GM21528 (cell line): ENCODE measurements at regions not wholly inside any gene's neighbourhood (a gene's known extent, or its start where the extent isn't known, plus 50 kb on each side); places are given as distances from the start of the nearest gene placed in this dataset.

Experiments
- ATAC-seq: cut with Tn5 transposase; IDR thresholded peaks from one replicate; pipeline ENCODE4 v1.9.1; 2021; ENCODE audit warnings: mild to moderate bottlenecking, moderate library complexity; ENCODE audit not compliant: unreplicated experiment, low FRiP score

DNA sequence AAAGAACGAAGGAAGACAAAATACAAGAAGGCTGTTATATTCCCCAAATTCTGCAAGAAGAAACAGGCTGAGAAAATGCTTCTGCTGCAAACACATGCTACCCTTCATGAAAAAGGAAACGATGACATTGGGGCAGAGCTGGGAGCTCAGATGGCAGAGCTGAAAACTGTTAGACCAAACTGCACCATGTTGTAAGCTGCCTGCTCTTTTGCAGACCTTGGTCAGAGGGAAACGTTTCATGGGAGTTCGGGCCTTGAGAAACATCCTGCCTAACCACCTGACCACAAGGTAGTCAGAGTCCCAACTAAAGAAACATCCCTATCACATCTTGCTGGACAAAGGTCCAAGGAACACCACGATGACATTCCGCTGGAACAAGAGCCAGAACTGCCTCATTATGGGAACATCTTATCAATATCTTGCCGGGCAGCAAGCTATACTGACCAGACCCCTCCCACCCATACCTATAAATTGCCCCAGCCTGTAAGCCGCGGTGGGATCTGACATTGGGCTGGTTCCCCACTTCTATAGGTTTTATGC, 110.7 kb upstream of the CTSC start:
- ATAC-seq, result no peak

DNA sequence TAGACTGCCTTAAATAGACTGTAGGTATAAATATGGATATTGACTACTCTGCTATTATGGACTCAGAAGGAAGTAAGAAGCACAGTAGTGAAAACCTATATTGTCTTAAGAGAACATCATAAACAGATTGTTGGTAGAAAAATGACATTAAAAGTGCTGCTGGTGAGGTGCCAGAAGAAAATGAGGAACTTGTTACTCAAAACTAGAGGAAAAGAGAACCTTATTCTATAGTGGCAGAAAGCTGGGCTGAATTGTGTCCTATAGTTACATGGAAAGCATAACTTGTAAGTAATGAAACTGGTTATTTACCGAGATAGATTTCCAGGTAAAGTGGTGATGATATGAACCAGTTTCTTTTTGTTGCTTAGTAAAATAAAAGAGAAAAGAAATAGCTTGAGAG, 109.7 kb upstream of the CTSC start:
- no peak for ATAC-seq

DNA sequence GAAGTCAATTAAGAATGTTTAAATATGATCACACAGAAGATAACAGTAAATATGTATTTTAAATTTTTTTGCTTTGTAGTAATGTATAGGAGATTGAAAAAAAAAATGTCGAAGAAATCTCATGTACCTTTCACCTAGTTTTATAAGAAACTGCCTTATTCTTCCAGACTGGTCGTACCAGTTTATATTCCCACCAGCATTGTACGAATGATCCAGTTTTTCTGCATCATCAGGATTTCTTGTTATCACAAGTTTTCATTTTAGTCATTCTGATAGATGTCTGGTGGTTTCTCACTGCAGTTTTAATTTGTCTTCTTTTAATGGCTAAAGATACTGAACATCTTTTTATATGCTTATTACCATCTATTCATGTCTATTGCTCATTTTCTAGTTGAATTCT, 101.8 kb upstream of the CTSC start:
- ATAC-seq, result no peak

DNA sequence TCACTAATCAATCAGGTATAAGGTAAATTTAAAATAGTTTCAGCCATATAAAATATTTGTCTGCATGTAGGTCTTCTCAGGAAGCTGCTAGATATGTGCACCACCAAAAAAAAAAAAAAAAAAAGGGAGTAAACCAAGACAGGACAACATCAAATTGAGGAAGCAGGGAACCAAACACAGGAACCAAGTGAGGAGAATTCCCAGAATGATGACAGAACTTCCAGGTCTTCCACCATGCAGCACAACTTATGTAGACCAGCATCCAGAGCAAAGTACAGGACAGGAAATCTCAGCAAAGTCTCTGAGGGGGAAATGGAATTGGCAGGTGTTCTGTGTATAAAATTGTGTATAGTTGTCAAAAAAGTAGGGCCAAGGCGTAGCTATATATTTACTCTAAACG, 101.2 kb upstream of the CTSC start:
- no peak for ATAC-seq

DNA sequence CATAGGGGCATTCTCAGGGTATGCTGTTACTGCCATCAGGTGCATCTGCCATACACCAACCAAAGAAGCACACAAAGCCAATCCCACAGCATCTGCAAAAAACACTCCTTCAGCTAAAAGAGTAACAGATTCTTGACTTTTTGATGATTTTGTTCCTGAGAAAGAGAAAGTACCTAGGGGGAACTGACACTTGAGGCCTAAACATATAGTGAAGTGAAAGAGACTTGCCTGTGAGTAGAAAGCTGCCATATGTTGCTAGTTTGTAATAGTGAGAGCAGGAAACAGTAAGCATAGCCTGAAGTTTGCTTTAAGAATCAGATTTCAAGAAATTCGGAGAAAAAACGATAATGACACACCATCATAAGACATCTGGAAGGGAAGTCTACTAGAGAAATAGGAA, 97.9 kb upstream of the CTSC start:
- ATAC-seq, result peak; percentile 99

DNA sequence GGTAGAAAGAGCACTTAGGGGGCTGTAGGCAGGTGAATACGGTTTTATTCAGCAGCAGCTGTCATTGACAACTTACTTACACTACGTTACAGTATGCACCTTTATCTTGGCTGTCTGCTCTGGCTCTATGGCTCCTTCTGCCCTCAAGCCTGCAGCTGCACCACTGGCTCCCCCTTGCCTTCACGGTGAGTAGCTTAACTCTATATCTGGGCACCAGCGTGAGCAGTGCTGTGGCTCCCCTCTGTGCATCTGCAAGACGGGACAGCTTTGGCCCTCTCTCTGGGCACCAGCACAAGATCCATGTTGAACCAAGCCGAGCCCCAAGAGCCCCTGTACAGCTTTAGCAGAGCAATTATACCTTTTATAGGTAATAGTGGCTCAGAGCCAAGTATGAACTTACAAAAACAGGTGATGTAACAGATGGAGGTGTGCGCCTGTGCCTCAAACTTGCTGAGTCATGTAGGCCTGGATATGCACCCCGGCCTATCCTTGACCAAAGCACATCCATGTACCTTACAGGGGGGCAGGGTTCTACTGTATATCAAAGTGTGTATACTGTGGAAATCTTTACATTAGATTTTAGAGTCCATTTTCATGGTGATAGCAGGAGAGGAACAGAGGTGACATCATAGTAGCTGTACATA, 96.9 kb upstream of the CTSC start:
- ATAC-seq, result no peak

DNA sequence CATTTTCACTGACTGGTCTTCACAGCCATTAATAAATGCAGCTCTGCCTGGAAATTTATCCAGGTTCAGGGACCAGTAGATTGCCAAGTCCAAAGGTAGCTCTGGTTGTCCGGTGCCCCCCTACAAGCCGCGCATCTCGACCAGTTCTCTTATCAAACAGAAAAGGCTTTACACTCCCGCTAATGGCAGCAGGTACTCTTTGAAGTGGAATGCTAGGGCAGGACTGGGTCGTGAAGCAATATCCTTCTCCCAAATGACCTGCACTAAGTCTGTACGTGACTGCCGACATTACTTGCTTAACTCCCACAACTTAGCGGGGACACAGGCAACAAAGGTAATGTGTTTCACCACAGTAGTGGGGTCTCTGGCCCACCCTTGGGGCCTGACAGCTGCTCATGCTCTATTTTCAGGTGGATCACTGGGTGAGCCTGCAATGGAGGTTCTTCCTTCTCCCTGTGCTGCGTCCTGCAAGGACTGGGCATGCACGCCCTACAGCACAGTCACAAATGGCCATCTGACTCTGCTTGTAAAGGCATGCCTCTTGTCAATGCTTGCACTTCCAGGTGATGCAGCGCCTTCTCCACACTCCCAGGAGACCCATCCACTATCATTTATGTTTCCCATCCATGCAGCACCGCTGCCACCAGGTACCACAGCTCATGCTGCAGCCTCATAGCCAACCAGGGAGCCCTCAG, 96.1 kb upstream of the CTSC start:
- no peak for ATAC-seq

DNA sequence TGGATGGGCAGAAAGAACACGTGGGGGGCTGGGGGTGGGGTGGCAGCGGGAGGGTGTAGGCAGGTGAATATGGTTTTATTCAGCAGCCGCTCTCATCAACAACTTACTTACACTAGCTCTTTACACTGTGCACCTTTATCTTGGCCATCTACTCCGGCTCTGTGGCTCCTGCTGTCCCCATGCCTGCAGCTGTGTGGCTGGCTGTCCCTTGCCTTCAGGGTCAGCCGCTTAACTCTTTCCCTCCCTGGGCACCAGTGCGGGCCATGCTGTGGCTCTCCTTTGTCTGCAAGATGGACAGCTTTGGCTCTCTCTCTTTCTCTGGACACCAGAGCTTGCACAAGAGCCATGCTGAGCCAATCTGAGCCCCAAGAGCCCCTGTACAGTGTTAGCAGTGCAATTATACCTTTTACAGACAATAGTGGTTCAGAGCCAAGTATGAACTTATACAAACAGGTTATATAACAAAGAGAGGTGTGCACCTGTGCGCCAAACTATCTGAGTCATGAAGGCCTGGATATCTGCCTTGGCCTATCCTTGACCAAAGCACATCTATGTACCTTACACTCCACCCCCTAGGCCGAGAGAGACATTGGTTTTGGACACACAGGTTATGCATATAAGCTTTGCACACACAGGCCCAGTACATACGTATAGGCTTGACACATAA, 94.3 kb upstream of the CTSC start:
- no peak for ATAC-seq

DNA sequence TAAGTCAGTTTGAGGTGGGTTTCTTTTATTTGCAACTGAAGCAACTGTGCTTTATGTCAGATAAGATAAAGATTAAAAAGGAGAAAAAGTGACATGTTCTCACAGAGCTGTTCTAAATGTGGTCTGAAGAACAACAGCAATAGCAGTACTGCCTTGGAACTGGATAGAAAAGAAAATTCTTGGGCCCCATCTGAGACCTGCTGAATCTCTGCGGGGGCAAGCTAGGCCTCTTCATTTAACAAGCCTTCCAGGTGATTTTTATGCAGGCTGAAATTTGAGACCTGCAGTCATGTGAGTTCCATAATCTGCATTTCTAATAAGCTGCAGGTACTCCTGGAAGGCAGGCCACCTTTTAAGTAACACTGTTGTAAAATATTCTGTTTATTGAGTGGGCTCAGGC, 91.4 kb upstream of the CTSC start:
- ATAC-seq, result no peak

DNA sequence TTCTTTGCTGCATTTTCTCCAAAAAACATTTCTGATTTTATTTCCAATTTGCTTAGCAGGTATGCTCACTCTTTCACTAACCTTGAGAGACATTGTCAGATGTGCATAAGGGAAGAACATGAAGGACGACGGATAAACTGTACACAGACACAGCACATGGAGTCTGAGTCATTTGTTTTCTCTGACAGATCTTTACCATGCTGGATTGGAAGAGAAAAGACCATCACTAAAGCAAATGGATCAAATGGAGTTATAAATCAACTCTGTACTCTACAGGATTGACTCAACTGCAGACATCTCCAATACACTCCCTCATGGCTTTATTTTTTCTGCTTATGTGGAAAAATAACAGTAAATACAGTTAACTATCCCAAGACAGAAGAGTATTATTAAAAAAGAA, 90.2 kb upstream of the CTSC start:
- no peak for ATAC-seq

DNA sequence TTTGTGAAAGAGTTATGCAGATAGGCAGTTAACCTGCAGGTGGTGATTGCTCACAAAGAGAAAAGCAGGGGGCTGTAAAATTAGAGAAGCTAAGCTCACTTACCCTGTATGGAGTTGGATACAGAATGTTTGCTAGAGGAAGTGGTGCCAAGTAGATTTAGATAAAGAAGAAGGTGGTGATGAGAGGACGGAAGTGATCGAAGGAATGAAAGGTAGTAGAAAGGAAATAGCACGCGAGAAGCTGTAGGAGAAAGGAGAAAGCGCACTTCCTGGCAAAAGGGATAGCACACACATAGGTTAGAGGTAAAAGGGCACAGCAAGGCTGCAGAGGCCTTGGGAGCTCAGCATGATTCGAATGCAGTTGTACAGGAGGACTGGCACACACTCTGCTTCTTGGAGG, 87.3 kb upstream of the CTSC start:
- ATAC-seq, result no peak

DNA sequence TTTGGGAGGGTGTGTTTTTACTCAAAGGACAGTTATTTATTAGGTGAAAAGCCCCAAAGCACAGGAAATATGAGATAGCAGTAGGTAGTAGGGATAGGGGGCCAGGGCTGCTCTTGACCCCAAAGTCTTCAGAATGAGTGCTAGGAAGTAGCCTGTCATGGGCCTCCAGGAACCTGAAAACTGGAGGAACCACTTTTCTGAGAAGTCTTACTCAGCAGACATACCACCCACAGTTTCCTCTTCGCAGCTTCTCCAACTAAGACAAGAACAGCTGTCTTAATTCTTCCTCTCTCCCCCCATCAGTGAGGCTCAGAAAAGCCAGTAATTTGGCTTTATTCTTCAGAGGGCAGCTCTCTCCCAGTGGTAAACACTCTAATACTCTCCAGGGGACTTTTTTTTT, 84.0 kb upstream of the CTSC start:
- ATAC-seq, result peak; percentile 76

DNA sequence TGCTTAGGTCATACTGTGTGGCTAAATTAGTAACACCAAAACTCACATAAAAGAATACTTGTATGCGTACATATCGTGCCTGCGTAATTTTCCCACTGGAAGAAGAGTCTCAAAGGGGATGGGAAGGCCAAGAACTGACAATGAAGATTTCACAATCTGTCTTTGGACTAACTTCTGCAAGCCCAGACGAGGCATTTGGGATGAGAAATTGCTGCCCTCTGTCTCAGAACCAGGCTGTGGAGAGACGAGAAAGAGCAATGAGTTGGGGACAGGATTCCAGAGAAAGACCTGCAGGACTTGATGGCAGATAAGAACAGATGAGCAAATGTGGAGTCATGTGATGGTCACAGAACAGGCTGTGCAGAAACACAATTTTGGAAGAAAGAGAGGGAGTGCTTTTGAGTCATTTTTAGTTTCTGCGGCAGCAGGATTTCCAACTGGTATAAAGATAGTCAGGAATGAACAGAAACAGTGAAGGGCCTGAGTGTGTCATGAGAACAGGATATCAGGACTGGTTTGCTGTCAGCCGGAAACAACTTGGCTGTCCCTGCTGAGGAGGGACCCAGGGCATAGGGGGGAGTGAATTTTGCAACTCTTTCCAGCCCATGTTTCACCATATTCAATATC, 82.7 kb upstream of the CTSC start:
- ATAC-seq, result no peak

DNA sequence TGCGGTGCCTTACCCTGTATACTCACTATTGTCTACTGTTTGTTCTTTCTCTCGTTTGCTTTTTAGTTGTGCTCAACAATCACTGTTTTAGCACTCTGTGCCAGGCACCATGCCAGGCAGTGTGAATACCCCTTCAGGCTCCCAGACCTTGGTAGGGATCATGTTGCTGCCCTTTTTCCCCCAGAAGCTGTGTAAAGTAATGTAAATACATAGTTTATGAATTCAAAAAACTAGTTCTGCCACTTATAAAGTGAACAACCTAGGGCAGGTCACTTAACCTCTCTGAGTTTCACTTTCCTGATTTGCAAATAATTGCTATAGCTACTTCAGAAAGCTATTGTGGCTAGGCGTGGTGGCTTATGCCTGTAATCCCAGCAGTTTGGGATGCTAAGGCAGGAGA, 81.0 kb upstream of the CTSC start:
- no peak for ATAC-seq

DNA sequence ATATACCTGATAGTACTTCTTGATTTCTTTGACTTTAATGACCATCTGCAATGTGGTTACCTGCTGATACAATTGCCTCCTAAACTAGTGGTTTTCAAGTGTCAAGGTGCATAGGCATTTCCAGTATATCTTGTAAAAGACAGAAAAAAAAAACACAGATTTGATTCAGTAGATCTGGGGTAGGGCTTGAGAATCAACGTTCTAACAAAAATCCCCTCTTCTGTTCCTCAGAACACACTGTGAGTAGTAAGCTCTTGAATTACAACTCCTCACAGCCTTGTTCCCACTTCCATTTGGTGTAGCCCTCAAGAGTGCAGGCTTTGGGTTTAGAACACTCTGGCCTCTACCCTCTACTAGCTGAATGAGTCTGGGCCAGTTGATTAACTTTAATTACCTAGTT, 78.0 kb upstream of the CTSC start:
- no peak for ATAC-seq

DNA sequence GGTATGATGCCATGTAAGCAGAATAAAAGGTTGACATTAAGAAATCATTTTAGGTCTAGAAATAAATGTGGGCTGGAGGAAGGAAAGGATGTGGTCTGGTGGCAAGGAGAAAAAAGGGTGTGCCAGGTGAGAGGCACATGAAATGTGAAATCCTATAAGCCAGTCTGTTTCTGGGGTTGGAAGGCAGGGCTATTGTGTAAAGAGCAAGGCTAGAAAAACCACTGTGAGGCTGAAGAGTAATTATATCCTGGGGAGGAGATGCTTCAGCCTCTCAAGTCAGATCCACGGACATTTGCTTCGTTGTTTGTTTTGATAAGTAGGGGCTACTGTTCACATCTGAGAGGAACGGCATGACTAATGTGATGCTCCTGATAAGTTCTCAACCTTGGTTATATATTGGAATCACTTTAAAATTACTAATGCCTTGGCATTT, 77.5 kb upstream of the CTSC start:
- peak; percentile 36 for ATAC-seq

DNA sequence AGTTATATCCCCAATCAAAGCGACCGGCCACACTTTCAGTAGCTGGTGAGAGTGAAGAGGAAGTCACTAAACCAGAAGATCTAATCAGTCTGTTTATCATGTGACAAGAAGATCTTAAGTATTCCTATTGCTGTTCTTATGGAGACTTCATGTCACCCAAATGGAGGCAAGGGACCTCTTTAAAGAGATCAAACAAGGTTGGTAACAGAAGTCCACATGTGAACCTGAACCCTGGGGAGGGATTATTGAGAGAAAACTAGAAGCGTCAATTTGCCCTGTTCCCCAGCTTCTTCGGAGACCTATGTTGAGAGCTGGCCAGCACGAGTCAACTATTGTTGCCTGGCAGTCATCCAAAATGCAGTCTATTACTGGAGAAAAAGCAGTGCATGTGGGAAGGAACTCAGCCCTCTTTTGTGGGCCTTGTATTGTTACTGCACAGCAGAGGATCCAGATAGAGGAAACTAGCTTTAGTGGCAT, 76.9 kb upstream of the CTSC start:
- peak; percentile 56 for ATAC-seq

DNA sequence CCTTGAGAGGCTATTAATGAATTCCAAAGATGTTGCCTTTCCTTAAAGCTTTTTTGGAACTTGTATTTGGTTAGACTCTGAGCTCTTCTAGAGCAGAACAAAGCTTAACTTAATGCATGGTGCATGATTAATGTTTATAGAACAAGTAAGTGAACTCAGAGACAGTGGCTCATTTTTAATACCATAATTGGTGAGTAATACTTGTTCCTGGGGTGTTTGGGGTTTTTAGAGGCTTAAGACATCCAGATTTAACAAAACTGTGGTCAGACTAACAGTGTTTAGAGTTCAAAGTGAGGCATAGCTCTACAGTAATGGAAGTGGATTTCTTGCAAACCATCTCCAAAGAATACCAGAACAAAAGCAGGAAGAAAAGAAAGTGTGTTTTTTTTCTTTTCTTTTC, 73.7 kb upstream of the CTSC start:
- ATAC-seq, result no peak

DNA sequence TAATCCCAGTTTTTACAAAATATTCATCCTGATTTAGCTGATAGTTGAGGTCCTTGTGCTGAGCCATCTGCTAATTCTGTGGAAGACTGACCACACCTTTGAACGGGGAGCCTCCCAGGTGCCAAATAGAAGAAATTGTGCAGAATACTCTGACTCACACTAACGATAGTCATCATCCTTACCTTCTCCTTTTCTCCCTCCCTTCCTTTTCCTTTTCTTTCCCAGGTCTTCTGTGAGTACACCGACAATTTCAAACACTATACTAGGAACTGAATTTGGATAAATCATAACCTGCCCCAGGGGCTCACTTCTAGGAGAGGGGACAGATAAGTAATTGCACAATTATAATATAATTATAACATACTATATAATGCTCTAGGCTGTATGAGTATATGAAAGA, 73.1 kb upstream of the CTSC start:
- no peak for ATAC-seq

DNA sequence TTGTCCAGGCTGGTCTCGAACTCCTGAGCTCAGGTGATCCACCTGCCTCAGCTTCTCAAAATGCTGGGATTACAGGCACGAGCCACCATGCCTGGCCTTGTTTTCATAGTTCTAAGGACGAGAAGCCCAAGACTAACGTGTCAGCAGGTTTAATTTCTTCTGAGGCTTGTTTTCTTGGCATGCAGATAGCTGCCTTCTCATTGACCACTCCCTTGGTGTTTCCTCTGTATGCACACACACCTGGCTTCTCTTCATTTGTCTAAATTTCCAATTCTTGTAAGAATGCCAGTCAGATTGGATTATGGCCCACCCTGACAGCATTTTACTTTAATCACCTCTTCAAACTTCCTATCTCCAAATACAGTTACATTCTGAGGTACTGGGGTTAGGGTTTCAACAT, 72.5 kb upstream of the CTSC start:
- ATAC-seq, result no peak

DNA sequence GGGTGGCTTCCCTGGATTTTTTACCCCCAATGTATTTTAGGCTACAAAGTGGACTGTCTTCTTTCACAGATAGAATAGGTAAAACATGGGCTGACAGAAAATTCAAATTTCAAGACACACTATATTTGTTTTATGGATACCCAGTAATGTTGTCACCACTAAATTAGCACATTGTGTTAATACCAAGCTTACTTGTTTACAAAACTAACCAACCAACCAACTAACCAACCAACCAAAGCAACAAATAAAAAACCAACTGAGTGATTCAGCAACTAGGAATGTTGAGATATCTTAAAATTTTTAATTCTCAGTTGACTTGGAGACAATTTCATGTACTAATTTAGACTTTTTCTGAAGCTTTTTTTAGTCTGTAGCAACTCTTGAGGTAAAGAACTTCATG, 69.3 kb upstream of the CTSC start:
- ATAC-seq, result no peak
